ENCODE measurements at regions not wholly inside any gene's neighbourhood (a gene's known extent, or its start where the extent isn't known, plus 50 kb on each side); places are given as distances from the start of the nearest gene placed in this dataset.
"Not testable (repeated sequence)": the region's sequence is repeated elsewhere in the genome, so short reads cannot be mapped to it uniquely, and the experiment has no call there.

GRCh38 chr20:53767206-53767930 is 173.7 kb upstream of the ZNF217 start:
- DNase-seq: no peak

- no peak for DNase-seq
These were observed 170.8 kb upstream of the ZNF217 start for GRCh38 chr20:53764415-53764800.

GRCh38 chr20:53763707-53764414 is 170.2 kb upstream of the ZNF217 start:
- DNase-seq: peak; percentile 44

- DNase-seq: not testable (repeated sequence)
These were observed 168.8 kb upstream of the ZNF217 start for GRCh38 chr20:53762423-53762798.

- DNase-seq: no peak
These were observed 166.4 kb upstream of the ZNF217 start for GRCh38 chr20:53760025-53760441.

GRCh38 chr20:53757472-53757913 is 163.9 kb upstream of the ZNF217 start:
- DNase-seq: no peak

GRCh38 chr20:53755733-53756531 is 162.3 kb upstream of the ZNF217 start:
- no peak for DNase-seq

GRCh38 chr20:53753880-53754459 is 160.3 kb upstream of the ZNF217 start:
- no peak for DNase-seq

GRCh38 chr20:53752971-53753879 is 159.6 kb upstream of the ZNF217 start:
- DNase-seq: no peak

GRCh38 chr20:53752583-53752970 is 158.9 kb upstream of the ZNF217 start:
- DNase-seq: no peak

- no peak for DNase-seq
These were observed 158.1 kb upstream of the ZNF217 start for GRCh38 chr20:53751620-53752318.

- peak; percentile 77 for DNase-seq
These were observed 157.4 kb upstream of the ZNF217 start for GRCh38 chr20:53750827-53751619.

GRCh38 chr20:53749499-53749898 is 155.9 kb upstream of the ZNF217 start:
- DNase-seq: no peak

- no peak for DNase-seq
These were observed 155.3 kb upstream of the ZNF217 start for GRCh38 chr20:53748821-53749421.

- DNase-seq: no peak
These were observed 154.5 kb upstream of the ZNF217 start for GRCh38 chr20:53748176-53748575.

- no peak for DNase-seq
These were observed 150.1 kb upstream of the ZNF217 start for GRCh38 chr20:53743607-53744260.

- DNase-seq: no peak
These were observed 149.0 kb upstream of the ZNF217 start for GRCh38 chr20:53742685-53743081.

GRCh38 chr20:53741726-53742028 is 148.0 kb upstream of the ZNF217 start:
- DNase-seq: no peak
